K562 (cell line): ENCODE measurements at regions not wholly inside any gene's neighbourhood (a gene's known extent, or its start where the extent isn't known, plus 50 kb on each side); places are given as distances from the start of the nearest gene placed in this dataset.

Source experiments
- ATAC-seq: fragments of 200-7000 bp; cut with Tn5 transposase; 3 replicates; pipeline ENCODE4 v1.9.1; 2020; ENCODE audit warnings: moderate library complexity
- BruUV-seq: library from RNA; stranded (reverse); fragments of 400-500 nt; replicated peaks from 2 replicates; lab custom pipeline; 2021; lab: Mats Ljungman, UMichigan
- CTCF ChIA-PET: fragments of 300-600 bp; formaldehyde crosslinking; extraction: SDS; loops from one replicate; lab custom pipeline; 2021; ENCODE audit warnings: low intra/inter-chr PET ratio; lab: Yijun Ruan, JAX
- POLR2A ChIA-PET: fragments of 300-600, 350-650 bp; sonication (Branson Sonifier 250); formaldehyde crosslinking; extraction: SDS; loops from one replicate; lab custom pipeline; 2021; ENCODE audit warnings: antibody characterized with exemption, inconsistent platforms; lab: Yijun Ruan, JAX
- DNase-seq, 4 experiments: peaks; one replicate each; pipeline versions ENCODE4 v3.0.0 to v3.0.0-alpha.2; 2011 to 2018; ENCODE audit warnings: low spot score in 3 of 4, mixed read lengths in 3 of 4; ENCODE audit errors: extremely low read depth in 1 of 4
- FAIRE-seq: peaks from 2 replicates; lab custom pipeline; 2011; peaks lifted over from hg19 to GRCh38; lab: Jason Lieb, UNC
- H2AFZ ChIP-seq: 2 replicates; pipeline ENCODE4 v1.6.0; 2011; ENCODE audit warnings: low read depth, low read length, control low read depth, inconsistent platforms
- H3K27ac ChIP-seq: fragments of 200-600 bp; 3 replicates; pipeline ENCODE4 v1.8.0; 2011; ENCODE audit warnings: low read depth, mild to moderate bottlenecking, control low read depth, inconsistent platforms, low read length, moderate library complexity, mixed read lengths; ENCODE audit errors: extremely low read depth
- H3K27me3 ChIP-seq, 2 experiments: fragments of 300-600 bp in 1 of 2; 2 replicates in 1 of 2; 3 replicates in 1 of 2; pipeline versions ENCODE4 v1.6.0 to v1.8.0; 2011; ENCODE audit warnings: inconsistent platforms in 2 of 2, low read length in 2 of 2, mild to moderate bottlenecking in 1 of 2, mixed read lengths in 1 of 2, moderate library complexity in 1 of 2; ENCODE audit not compliant: control insufficient read depth in 2 of 2, insufficient read depth in 2 of 2
- H3K36me3 ChIP-seq: fragments of 300-600 bp; 3 replicates; pipeline ENCODE4 v1.8.0; 2011; ENCODE audit warnings: mild to moderate bottlenecking, low read length, inconsistent platforms; ENCODE audit not compliant: control insufficient read depth, insufficient read depth
- H3K4me1 ChIP-seq, 2 experiments: fragments of 200-600 bp in 1 of 2; replicated peaks in 1 of 2; 2 replicates in 1 of 2; 3 replicates in 1 of 2; pipeline versions ENCODE4 v1.5.1 to v1.8.0; 2011; ENCODE audit warnings: inconsistent platforms in 2 of 2, low read length in 2 of 2, mild to moderate bottlenecking in 1 of 2, mixed read lengths in 1 of 2, moderate library complexity in 1 of 2; ENCODE audit not compliant: control insufficient read depth in 2 of 2, insufficient read depth in 2 of 2
- H3K4me2 ChIP-seq: 2 replicates; pipeline ENCODE4 v1.6.1; 2011; ENCODE audit warnings: low read length, control low read depth, inconsistent platforms, mixed read lengths; ENCODE audit not compliant: insufficient read depth
- H3K4me3 ChIP-seq: fragments of 200-600 bp; sonication (generic), shearing (Covaris generic); 2 replicates; pipeline ENCODE4 v1.5.1; 2016; ENCODE audit warnings: control low read depth, inconsistent platforms
- H3K79me2 ChIP-seq: fragments of 200-600 bp; 3 replicates; pipeline ENCODE4 v1.8.0; 2011; ENCODE audit warnings: low read length, inconsistent platforms; ENCODE audit not compliant: control insufficient read depth, insufficient read depth
- H3K9ac ChIP-seq, 2 experiments: 2 replicates each; pipeline versions ENCODE4 v1.6.0 to v1.6.1; 2011; ENCODE audit warnings: low read depth in 2 of 2, low read length in 2 of 2, control low read depth in 1 of 2, inconsistent platforms in 1 of 2, mild to moderate bottlenecking in 1 of 2, mixed read lengths in 1 of 2; ENCODE audit not compliant: insufficient read depth in 1 of 2
- H3K9me1 ChIP-seq: one replicate; pipeline ENCODE4 v1.6.0; 2011; ENCODE audit warnings: inconsistent platforms, mild to moderate bottlenecking, low read length, moderate library complexity; ENCODE audit not compliant: control insufficient read depth, insufficient read depth
- H3K9me3 ChIP-seq: replicated peaks from 2 replicates; pipeline ENCODE4 v1.5.1; 2011; ENCODE audit warnings: low read depth, low read length, inconsistent platforms; ENCODE audit not compliant: control insufficient read depth, insufficient read depth
- H4K20me1 ChIP-seq: replicated peaks from 2 replicates; pipeline ENCODE4 v1.6.1; 2011; ENCODE audit warnings: low read length, inconsistent platforms, mixed read lengths; ENCODE audit not compliant: control insufficient read depth, insufficient read depth
- C11orf30 ChIP-seq: fragments of 450-650 bp; IDR thresholded peaks from 2 replicates; pipeline ENCODE4 v1.6.1; 2016; ENCODE audit warnings: low read depth, mild to moderate bottlenecking
- EP400 ChIP-seq: fragments of 450-650 bp; IDR thresholded peaks from 2 replicates; pipeline ENCODE4 v1.6.1; 2017; ENCODE audit warnings: antibody characterized with exemption, mild to moderate bottlenecking, moderate library complexity
- MEF2D ChIP-seq: conservative IDR thresholded peaks from 2 replicates; pipeline ENCODE4 v1.6.1; 2016; ENCODE audit warnings: low read depth, missing genetic modification characterization, missing compliant biosample characterization
- NR2C1 ChIP-seq, 2 experiments: fragments of 450-650 bp; IDR thresholded peaks; 2 replicates each; pipeline ENCODE4 v1.6.1; 2017; ENCODE audit warnings: mild to moderate bottlenecking in 2 of 2, antibody characterized with exemption in 1 of 2, inconsistent platforms in 1 of 2, missing compliant biosample characterization in 1 of 2, missing genetic modification characterization in 1 of 2
- PTRF ChIP-seq: fragments of 450-650 bp; IDR thresholded peaks from 2 replicates; pipeline ENCODE4 v1.6.1; 2016; ENCODE audit warnings: mild to moderate bottlenecking, missing genetic modification characterization, missing compliant biosample characterization
- SOX6 ChIP-seq: fragments of 450-650 bp; IDR thresholded peaks from 2 replicates; pipeline ENCODE4 v1.6.1; 2014; ENCODE audit warnings: mild to moderate bottlenecking
- ZNF316 ChIP-seq: fragments of 450-650 bp; IDR thresholded peaks from 2 replicates; pipeline ENCODE4 v1.6.1; 2016
- WGBS: fragments of 100-300 bp; shearing (Covaris generic); methylation state at CpG from one replicate; pipeline ENCODE4 v1.1.6; 2016; ENCODE audit warnings: low coverage, mixed read lengths; ENCODE audit not compliant: insufficient coverage; ENCODE audit errors: missing lambda C conversion rate; 5-methylcytosine and 5-hydroxymethylcytosine counted together
- in situ Hi-C: fragments of 300-500 bp; cut with MboI; formaldehyde crosslinking; loops from 4 replicates; pipeline ENCODE4 v1.15.0; 2018; ENCODE audit warnings: inconsistent platforms, mixed read lengths
- intact Hi-C: fragments of 100-400 bp; cut with micrococcal nuclease; formaldehyde crosslinking; loops from 2 replicates; pipeline ENCODE4 v1.14.2; 2022
- TF ChIP-seq, protein P1 (sequence below): fragments of 450-650 bp; IDR thresholded peaks from 2 replicates; pipeline ENCODE4 v1.6.1; 2017; ENCODE audit warnings: antibody characterized with exemption, mild to moderate bottlenecking
- TF ChIP-seq, protein P2 (sequence below), 3 experiments: fragments of 200-800 bp in 1 of 3; sonication (Bioruptor generic) in 1 of 3; sonication (generic) in 1 of 3; formaldehyde crosslinking in 1 of 3; IDR thresholded peaks; 2 replicates each; pipeline versions ENCODE4 v1.6.1 to v1.8.0; 2016 to 2022; ENCODE audit warnings: mild to moderate bottlenecking in 2 of 3, missing compliant biosample characterization in 2 of 3, missing genetic modification characterization in 2 of 3, missing genetic modification reagents in 1 of 3
- TF ChIP-seq, protein P3 (sequence below): fragments of 250-450 bp; sonication (Bioruptor Pico); IDR thresholded peaks from 2 replicates; pipeline ENCODE4 v1.8.0; 2021; ENCODE audit warnings: mild to moderate bottlenecking, moderate library complexity

DNA sequence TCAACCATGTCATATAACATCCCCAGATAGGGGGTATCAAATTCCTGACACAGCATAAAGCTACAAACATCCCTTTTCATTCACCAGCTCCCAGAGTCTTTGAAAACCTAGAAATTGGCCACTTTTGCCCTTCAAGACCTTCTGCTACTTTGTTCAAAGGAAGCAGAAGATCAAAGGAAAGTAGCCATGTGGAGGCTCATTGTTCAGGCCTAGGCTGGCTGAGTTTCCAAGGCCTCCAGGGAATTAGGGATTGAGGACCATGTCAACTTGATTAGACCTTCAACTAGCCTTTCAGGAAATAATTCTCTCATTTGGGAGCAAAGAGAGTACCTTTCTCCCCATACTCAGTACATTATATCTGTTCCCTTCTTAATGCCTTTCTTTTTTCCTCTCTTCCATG is 66.8 kb upstream of the ATXN3L start:
- FAIRE-seq = no peak
- CTCF ChIA-PET = no interaction called here
- H3K27ac ChIP-seq = no peak overlapping the region

DNA sequence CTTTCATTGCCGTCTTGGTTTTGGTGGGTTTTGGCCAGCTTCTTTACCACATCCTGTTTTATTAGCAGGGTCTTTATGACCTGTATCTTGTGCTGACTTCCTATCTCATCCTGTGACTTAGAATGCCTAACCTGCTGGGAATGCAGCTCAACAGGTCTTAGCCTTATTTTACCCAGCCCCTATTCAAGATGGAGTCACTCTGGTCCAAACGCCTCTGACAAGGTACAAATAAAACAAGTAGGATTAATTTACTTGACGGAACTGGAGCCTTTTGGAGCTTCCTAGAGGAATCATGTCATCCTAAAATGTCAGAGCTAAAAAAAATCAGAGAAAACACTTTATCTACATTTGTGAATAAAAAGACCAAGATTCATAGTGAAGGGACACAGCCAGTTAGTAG is 66.2 kb upstream of the ATXN3L start:
- FAIRE-seq = no peak
- no peak for TF ChIP-seq NR2C1 (IDR thresholded peaks at IDR 0.05)
- 0 out of 2 replicates have a peak, but pooled peaks have one; percentile 25 for TF ChIP-seq NR2C1 (tag; IDR thresholded peaks at IDR 0.05)
- TF ChIP-seq, protein P1, sequence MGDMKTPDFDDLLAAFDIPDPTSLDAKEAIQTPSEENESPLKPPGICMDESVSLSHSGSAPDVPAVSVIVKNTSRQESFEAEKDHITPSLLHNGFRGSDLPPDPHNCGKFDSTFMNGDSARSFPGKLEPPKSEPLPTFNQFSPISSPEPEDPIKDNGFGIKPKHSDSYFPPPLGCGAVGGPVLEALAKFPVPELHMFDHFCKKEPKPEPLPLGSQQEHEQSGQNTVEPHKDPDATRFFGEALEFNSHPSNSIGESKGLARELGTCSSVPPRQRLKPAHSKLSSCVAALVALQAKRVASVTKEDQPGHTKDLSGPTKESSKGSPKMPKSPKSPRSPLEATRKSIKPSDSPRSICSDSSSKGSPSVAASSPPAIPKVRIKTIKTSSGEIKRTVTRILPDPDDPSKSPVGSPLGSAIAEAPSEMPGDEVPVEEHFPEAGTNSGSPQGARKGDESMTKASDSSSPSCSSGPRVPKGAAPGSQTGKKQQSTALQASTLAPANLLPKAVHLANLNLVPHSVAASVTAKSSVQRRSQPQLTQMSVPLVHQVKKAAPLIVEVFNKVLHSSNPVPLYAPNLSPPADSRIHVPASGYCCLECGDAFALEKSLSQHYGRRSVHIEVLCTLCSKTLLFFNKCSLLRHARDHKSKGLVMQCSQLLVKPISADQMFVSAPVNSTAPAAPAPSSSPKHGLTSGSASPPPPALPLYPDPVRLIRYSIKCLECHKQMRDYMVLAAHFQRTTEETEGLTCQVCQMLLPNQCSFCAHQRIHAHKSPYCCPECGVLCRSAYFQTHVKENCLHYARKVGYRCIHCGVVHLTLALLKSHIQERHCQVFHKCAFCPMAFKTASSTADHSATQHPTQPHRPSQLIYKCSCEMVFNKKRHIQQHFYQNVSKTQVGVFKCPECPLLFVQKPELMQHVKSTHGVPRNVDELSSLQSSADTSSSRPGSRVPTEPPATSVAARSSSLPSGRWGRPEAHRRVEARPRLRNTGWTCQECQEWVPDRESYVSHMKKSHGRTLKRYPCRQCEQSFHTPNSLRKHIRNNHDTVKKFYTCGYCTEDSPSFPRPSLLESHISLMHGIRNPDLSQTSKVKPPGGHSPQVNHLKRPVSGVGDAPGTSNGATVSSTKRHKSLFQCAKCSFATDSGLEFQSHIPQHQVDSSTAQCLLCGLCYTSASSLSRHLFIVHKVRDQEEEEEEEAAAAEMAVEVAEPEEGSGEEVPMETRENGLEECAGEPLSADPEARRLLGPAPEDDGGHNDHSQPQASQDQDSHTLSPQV = peak; percentile 77
- 0 out of 2 replicates have a peak, but pooled peaks have one; percentile 30 for TF ChIP-seq MEF2D (tag)
- TF ChIP-seq SOX6 = no peak
- peak; percentile 55; the same call in 1 of the 2 replicates for TF ChIP-seq PTRF (tag)
- TF ChIP-seq, protein P2, sequence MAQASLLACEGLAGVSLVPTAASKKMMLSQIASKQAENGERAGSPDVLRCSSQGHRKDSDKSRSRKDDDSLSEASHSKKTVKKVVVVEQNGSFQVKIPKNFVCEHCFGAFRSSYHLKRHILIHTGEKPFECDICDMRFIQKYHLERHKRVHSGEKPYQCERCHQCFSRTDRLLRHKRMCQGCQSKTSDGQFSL (CRISPR knock-in tag; IDR thresholded peaks at IDR 0.05) = no peak
- TF ChIP-seq, protein P2 (tag; IDR thresholded peaks at IDR 0.05) = peak in 1 of 2 experiments; percentile 70; a peak in 1 of 4 replicates
- TF ChIP-seq, protein P3, sequence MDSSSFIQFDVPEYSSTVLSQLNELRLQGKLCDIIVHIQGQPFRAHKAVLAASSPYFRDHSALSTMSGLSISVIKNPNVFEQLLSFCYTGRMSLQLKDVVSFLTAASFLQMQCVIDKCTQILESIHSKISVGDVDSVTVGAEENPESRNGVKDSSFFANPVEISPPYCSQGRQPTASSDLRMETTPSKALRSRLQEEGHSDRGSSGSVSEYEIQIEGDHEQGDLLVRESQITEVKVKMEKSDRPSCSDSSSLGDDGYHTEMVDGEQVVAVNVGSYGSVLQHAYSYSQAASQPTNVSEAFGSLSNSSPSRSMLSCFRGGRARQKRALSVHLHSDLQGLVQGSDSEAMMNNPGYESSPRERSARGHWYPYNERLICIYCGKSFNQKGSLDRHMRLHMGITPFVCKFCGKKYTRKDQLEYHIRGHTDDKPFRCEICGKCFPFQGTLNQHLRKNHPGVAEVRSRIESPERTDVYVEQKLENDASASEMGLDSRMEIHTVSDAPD (CRISPR knock-in tag) = no peak

More for the DNA sequence above, 66.8 kb upstream of the ATXN3L start:
- H3K9me3 ChIP-seq = no peaks in the 10 kb centered on the region
- H2AFZ ChIP-seq = no peak overlapping the region
- no peaks in the 10 kb centered on the region for H3K9me1 ChIP-seq
- no peaks in the 10 kb centered on the region for H3K27me3 ChIP-seq
- in situ Hi-C loops (no loop called here), intact Hi-C loops (no loop called here)
- DNase-seq (no peak), ATAC-seq (no peak)
- no peaks in the 10 kb centered on the region for H3K36me3 ChIP-seq
- POLR2A ChIA-PET = no interaction called here
- H3K4me3 ChIP-seq = no peak overlapping the region
- H3K79me2 ChIP-seq = no peaks in the 10 kb centered on the region
- H4K20me1 ChIP-seq = no peaks in the 10 kb centered on the region
- no peak overlapping the region for H3K9ac ChIP-seq
- H3K4me1 ChIP-seq = no peaks in the 10 kb centered on the region; a peak in 1 of 5 replicates
- no peak overlapping the region for H3K4me2 ChIP-seq
- no TSS peak for BruUV-seq
- TF ChIP-seq EP400 (no peak), C11orf30 (peak; percentile 30; the same call in 1 of the 2 replicates), ZNF316 (peak; percentile 58; the same call in 1 of the 2 replicates)

More for the DNA sequence above, 66.2 kb upstream of the ATXN3L start:
- CTCF ChIA-PET = no interaction called here
- intact Hi-C loops = no loop called here
- Histone ChIP-seq H3K36me3 (0 out of 3 replicates have a peak, but pooled peaks cover 4% of the 10 kb centered on the region), H4K20me1 (no peaks in the 10 kb centered on the region), H3K9me3 (no peaks in the 10 kb centered on the region), H3K9me1 (no peaks in the 10 kb centered on the region), H3K4me1 (no peaks in the 10 kb centered on the region; a peak in 1 of 5 replicates), H3K79me2 (no peaks in the 10 kb centered on the region), H2AFZ (no peak overlapping the region), H3K4me3 (no peak overlapping the region), H3K9ac (no peak overlapping the region), H3K27me3 (no peaks in the 10 kb centered on the region), H3K27ac (no peak overlapping the region), H3K4me2 (no peak overlapping the region)
- DNase-seq (no peak), ATAC-seq (no peak)
- POLR2A ChIA-PET = interaction anchor here (1.8 kb wide), 1 partner anchor 14 kb away, joined by 5 read pairs; no protein-coding TSS in a partner anchor
- in situ Hi-C loops = no loop called here
- WGBS = 70% methylated on average over 3 of the region's 3 CpGs
- no TSS peak for BruUV-seq
